GM12878 (cell line): ENCODE measurements at regions not wholly inside any gene's neighbourhood (a gene's known extent, or its start where the extent isn't known, plus 50 kb on each side); places are given as distances from the start of the nearest gene placed in this dataset.

ENCODE experiments used
- ATAC-seq: fragments of 200-7000 bp; cut with Tn5 transposase; 3 replicates; pipeline ENCODE4 v1.9.1; 2020; ENCODE audit warnings: mild to moderate bottlenecking, moderate library complexity
- BruUV-seq: library from RNA; stranded (reverse); fragments of 400-500 nt; replicated peaks from 2 replicates; lab custom pipeline; 2021; lab: Mats Ljungman, UMichigan
- CTCF ChIA-PET: fragments of 300-600 bp; sonication (Branson Sonifier 250); formaldehyde crosslinking; extraction: SDS; loops from one replicate; lab custom pipeline; 2021; ENCODE audit warnings: inconsistent platforms; lab: Yijun Ruan, JAX
- POLR2A ChIA-PET: fragments of 350-600 bp; formaldehyde crosslinking; extraction: SDS; loops from one replicate; lab custom pipeline; 2021; ENCODE audit warnings: inconsistent platforms; lab: Charles Lee
- RAD21 ChIA-PET: fragments of 300-600 bp; sonication (Branson Sonifier 250); formaldehyde crosslinking; loops from one replicate; lab custom pipeline; 2023; ENCODE audit warnings: antibody characterized with exemption; ENCODE audit not compliant: unreplicated experiment; lab: Charles Lee
- SMC1A ChIA-PET: fragments of 300-600 bp; sonication (Branson Sonifier 250); formaldehyde crosslinking; loops from one replicate; lab custom pipeline; 2023; ENCODE audit not compliant: unreplicated experiment, uncharacterized antibody; lab: Charles Lee
- DNase-seq: peaks from one replicate; pipeline ENCODE4 v3.0.0-alpha.2; 2011; ENCODE audit warnings: low read depth, low spot score
- FAIRE-seq: peaks from 3 replicates; lab custom pipeline; 2011; peaks lifted over from hg19 to GRCh38; lab: Jason Lieb, UNC
- H2AFZ ChIP-seq: 2 replicates; pipeline ENCODE4 v1.6.0; 2011; ENCODE audit warnings: low read depth, low read length, control low read depth; ENCODE audit not compliant: control insufficient read depth
- H3K27ac ChIP-seq: 2 replicates; pipeline ENCODE4 v1.5.1; 2011; ENCODE audit warnings: control low read depth; ENCODE audit not compliant: control insufficient read depth, insufficient read depth
- H3K27me3 ChIP-seq, 2 experiments: replicated peaks in 1 of 2; 2 replicates each; pipeline versions ENCODE4 v1.6.0 to v1.6.1; 2011; ENCODE audit warnings: low read length in 1 of 2; ENCODE audit not compliant: control insufficient read depth in 2 of 2, insufficient read depth in 2 of 2
- H3K36me3 ChIP-seq, 2 experiments: 2 replicates each; pipeline ENCODE4 v1.5.1; 2011; ENCODE audit warnings: low read length in 1 of 2; ENCODE audit not compliant: control insufficient read depth in 2 of 2, insufficient read depth in 2 of 2
- H3K4me1 ChIP-seq: 2 replicates; pipeline ENCODE4 v1.6.1; 2011; ENCODE audit warnings: mild to moderate bottlenecking, low read length, moderate library complexity, mixed read lengths; ENCODE audit not compliant: control insufficient read depth, insufficient read depth
- H3K4me2 ChIP-seq: 2 replicates; pipeline ENCODE4 v1.6.0; 2011; ENCODE audit warnings: control low read depth; ENCODE audit not compliant: control insufficient read depth, insufficient read depth
- H3K4me3 ChIP-seq: fragments of 200-600 bp; sonication (generic); 2 replicates; pipeline ENCODE4 v1.5.1; 2016
- H3K79me2 ChIP-seq: 2 replicates; pipeline ENCODE4 v1.6.0; 2011; ENCODE audit warnings: low read length; ENCODE audit not compliant: control insufficient read depth, insufficient read depth
- H3K9ac ChIP-seq: 2 replicates; pipeline ENCODE4 v1.8.0; 2011; ENCODE audit warnings: low read length, control low read depth, mixed read lengths; ENCODE audit not compliant: control insufficient read depth, insufficient read depth
- H3K9me3 ChIP-seq: replicated peaks from 3 replicates; pipeline ENCODE4 v1.5.1; 2011; ENCODE audit warnings: mild to moderate bottlenecking, low read length; ENCODE audit not compliant: control insufficient read depth, insufficient read depth
- H4K20me1 ChIP-seq: 2 replicates; pipeline ENCODE4 v1.6.0; 2011; ENCODE audit not compliant: control insufficient read depth, insufficient read depth
- BCLAF1 ChIP-seq: fragments of 450-650 bp; IDR thresholded peaks from 2 replicates; pipeline ENCODE4 v1.6.1; 2017; ENCODE audit warnings: antibody characterized with exemption, mild to moderate bottlenecking, moderate library complexity
- CBX3 ChIP-seq: fragments of 200-600 bp; sonication (generic); IDR thresholded peaks from 2 replicates; pipeline ENCODE4 v1.6.1; 2016; ENCODE audit warnings: low read depth, borderline replicate concordance
- DPF2 ChIP-seq: fragments of 450-650 bp; IDR thresholded peaks from 2 replicates; pipeline ENCODE4 v1.6.1; 2017; ENCODE audit warnings: mild to moderate bottlenecking
- EP300 ChIP-seq, 2 experiments: fragments of 150-350 bp in 1 of 2; IDR thresholded peaks; 2 replicates each; pipeline ENCODE4 v1.6.1; 2011 to 2012; ENCODE audit warnings: low read depth in 2 of 2, low read length in 2 of 2, borderline replicate concordance in 1 of 2, improper control_type of control experiment in 1 of 2, inconsistent platforms in 1 of 2; ENCODE audit not compliant: control insufficient read depth in 1 of 2
- FOXM1 ChIP-seq: IDR thresholded peaks from 2 replicates; pipeline ENCODE4 v1.6.1; 2012; ENCODE audit warnings: low read depth, mild to moderate bottlenecking, inconsistent platforms, low read length, moderate library complexity
- HSF1 ChIP-seq: fragments of 150-350 bp; IDR thresholded peaks from 2 replicates; pipeline ENCODE4 v1.6.1; 2014; ENCODE audit warnings: mild to moderate bottlenecking, low read depth, low read length
- KAT2A ChIP-seq: conservative IDR thresholded peaks from 2 replicates; pipeline ENCODE4 v1.6.1; 2011; ENCODE audit warnings: low read depth, low read length; ENCODE audit not compliant: control insufficient read depth
- KLF5 ChIP-seq: fragments of 450-650 bp; IDR thresholded peaks from 2 replicates; pipeline ENCODE4 v1.6.1; 2014; ENCODE audit warnings: mild to moderate bottlenecking; ENCODE audit not compliant: partially characterized antibody
- MEF2A ChIP-seq: IDR thresholded peaks from 2 replicates; pipeline ENCODE4 v1.6.1; 2011; ENCODE audit warnings: low read depth, mild to moderate bottlenecking, low read length, moderate library complexity; ENCODE audit not compliant: insufficient read depth
- MYB ChIP-seq: fragments of 150-350 bp; IDR thresholded peaks from 2 replicates; pipeline ENCODE4 v1.6.1; 2014; ENCODE audit warnings: mild to moderate bottlenecking, low read depth, low read length, borderline replicate concordance
- NFIC ChIP-seq: IDR thresholded peaks from 2 replicates; pipeline ENCODE4 v1.6.1; 2012; ENCODE audit warnings: low read depth, mild to moderate bottlenecking, inconsistent platforms, low read length, moderate library complexity
- NFXL1 ChIP-seq: fragments of 450-650 bp; IDR thresholded peaks from 2 replicates; pipeline ENCODE4 v1.6.1; 2017; ENCODE audit warnings: antibody characterized with exemption, mild to moderate bottlenecking, borderline replicate concordance
- NKRF ChIP-seq: fragments of 450-650 bp; conservative IDR thresholded peaks from 2 replicates; pipeline ENCODE4 v1.6.1; 2017; ENCODE audit warnings: mild to moderate bottlenecking, moderate library complexity
- POLR2A ChIP-seq: IDR thresholded peaks from 2 replicates; pipeline ENCODE4 v1.6.1; 2011; ENCODE audit warnings: low read depth, mild to moderate bottlenecking, low read length
- RCOR1 ChIP-seq: conservative IDR thresholded peaks from 2 replicates; pipeline ENCODE4 v1.6.1; 2012; ENCODE audit warnings: low read depth, low read length, improper control_type of control experiment
- SIN3A ChIP-seq: IDR thresholded peaks from 2 replicates; pipeline ENCODE4 v1.6.1; 2012; ENCODE audit warnings: low read depth, low read length, improper control_type of control experiment
- ZNF217 ChIP-seq: fragments of 450-650 bp; IDR thresholded peaks from 2 replicates; pipeline ENCODE4 v1.6.1; 2017; ENCODE audit warnings: antibody characterized with exemption, mild to moderate bottlenecking
- ZNF384 ChIP-seq: IDR thresholded peaks from 2 replicates; pipeline ENCODE4 v1.6.1; 2012; ENCODE audit warnings: low read depth, mild to moderate bottlenecking, low read length, improper control_type of control experiment, borderline replicate concordance
- WGBS: methylation state at CpG from one replicate; pipeline ENCODE4 v1.1.6; 2016; ENCODE audit warnings: low lambda C conversion rate; ENCODE audit not compliant: insufficient replicate concordance, insufficient coverage; ENCODE audit errors: missing lambda C conversion rate; 5-methylcytosine and 5-hydroxymethylcytosine counted together
- in situ Hi-C: fragments of 300-500 bp; cut with MboI; formaldehyde crosslinking; loops from 9 replicates; pipeline ENCODE4 v1.14.3; 2018; ENCODE audit warnings: mixed read lengths
- intact Hi-C: fragments of 100-400 bp; cut with micrococcal nuclease; formaldehyde crosslinking; loops from one replicate; pipeline ENCODE4 v1.14.2; 2022; ENCODE audit not compliant: unreplicated experiment

DNA sequence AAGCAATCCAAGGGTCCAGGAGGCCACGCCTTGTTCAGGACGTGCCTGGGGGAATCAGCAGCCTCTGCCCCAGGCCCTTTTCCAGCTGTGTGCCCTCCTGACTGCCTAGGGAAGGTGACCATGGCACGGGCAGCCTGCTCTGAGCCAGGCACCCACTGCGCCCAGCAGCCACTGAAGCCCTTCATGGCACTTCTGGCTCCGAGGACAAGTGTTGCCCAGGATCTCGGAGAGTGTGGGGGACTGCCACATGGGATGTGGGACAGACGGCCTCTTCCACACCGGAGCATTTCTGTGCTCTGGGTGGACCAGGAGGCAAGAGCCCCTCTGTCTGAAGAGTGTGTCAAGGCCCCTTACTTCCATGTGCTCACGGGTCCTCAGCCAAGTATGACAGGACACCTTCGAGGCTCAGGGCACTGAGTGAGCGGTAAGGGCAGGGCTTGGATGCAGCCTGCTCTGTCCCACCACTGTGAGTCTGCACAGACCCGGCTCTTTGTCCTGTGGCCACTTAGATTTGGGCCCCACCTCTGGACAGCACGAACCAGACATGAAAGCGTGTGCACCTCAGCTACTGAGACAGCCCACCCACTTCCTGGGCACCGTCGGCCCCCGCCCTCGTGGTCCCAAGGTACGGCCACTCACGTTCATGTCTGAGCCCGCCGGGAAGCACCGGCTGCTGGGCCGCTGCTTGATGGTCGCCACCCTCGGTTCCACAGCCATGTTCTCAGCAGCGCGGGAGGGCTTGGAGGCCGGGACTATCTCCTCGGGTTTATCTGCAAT, 93.6 kb downstream of the CTTN start (continued):
- TF ChIP-seq EP300 (IDR thresholded peaks at IDR 0.05; ENCODE audit: borderline replicate concordance in 1 of 2, control insufficient read depth in 1 of 2, low read depth in 2 of 2, low read length in 2 of 2) (no peak), KAT2A (no peak), ZNF217 (no peak), FOXM1 (no peak), ZNF384 (no peak), KLF5 (no peak)

DNA sequence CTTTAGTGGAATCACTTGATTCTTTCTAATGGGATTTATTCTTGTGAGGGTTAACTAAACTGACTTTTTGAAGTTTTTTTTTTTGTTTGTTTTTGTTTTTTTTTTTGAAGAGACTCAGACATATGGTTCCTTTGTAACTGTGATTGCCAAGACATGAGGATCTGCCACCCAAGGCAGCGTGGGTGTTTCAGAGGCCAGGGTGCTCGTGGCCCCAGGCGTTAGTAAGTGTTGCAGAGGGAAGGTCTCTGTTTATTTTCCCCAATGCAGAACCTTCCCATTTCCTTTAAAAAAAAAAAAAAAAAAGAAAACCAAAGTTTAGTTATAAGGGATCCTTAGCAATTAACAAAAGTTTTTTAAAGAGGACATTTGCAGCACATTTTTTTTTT, 94.8 kb downstream of the CTTN start:
- no TSS peak for BruUV-seq
- no peak for TF ChIP-seq HSF1
- no peak for TF ChIP-seq RCOR1
- no peak for TF ChIP-seq CBX3
- no peak for TF ChIP-seq MYB
- TF ChIP-seq NFIC, result no peak
- no peak for TF ChIP-seq DPF2
- TF ChIP-seq NKRF, result no peak
- no peak for TF ChIP-seq NFXL1
- TF ChIP-seq MEF2A, result no peak
- TF ChIP-seq BCLAF1, result no peak
- TF ChIP-seq POLR2A, result no peak
- TF ChIP-seq SIN3A, result no peak

More for the DNA sequence above, 94.8 kb downstream of the CTTN start:
- CTCF ChIA-PET, result no interaction called here
- WGBS, result 0% methylated on average over 1 of the region's 3 CpGs
- H3K79me2 ChIP-seq, result no peaks in the 10 kb centered on the region
- H4K20me1 ChIP-seq, result no peaks in the 10 kb centered on the region
- no peak for DNase-seq
- H2AFZ ChIP-seq, result no peak overlapping the region
- peaks cover 12% of the 10 kb centered on the region; the same call in 2 of the 3 replicates for H3K9me3 ChIP-seq
- H3K36me3 ChIP-seq, result no peaks in the 10 kb centered on the region
- RAD21 ChIA-PET, result no interaction called here
- H3K4me2 ChIP-seq, result no peak overlapping the region
- in situ Hi-C loops, result no loop called here
- SMC1A ChIA-PET, result no interaction called here
- FAIRE-seq, result no peak
- no peak overlapping the region for H3K27ac ChIP-seq
- H3K4me1 ChIP-seq, result no peaks in the 10 kb centered on the region
- no peaks in the 10 kb centered on the region; a peak in 1 of 4 replicates for H3K27me3 ChIP-seq
- ATAC-seq, result no peak
- intact Hi-C loops, result no loop called here
- no peak overlapping the region for H3K4me3 ChIP-seq
- no peak overlapping the region for H3K9ac ChIP-seq
- POLR2A ChIA-PET, result no interaction called here
